GM12875 (cell line): ENCODE measurements at regions not wholly inside any gene's neighbourhood (a gene's known extent, or its start where the extent isn't known, plus 50 kb on each side); places are given as distances from the start of the nearest gene placed in this dataset.

Source experiments
- H3K4me3 ChIP-seq: one replicate; pipeline ENCODE4 v1.5.1; 2011; ENCODE audit warnings: low read depth, low read length, control low read depth
- TF ChIP-seq, protein P1 (sequence below): IDR thresholded peaks from 2 replicates; pipeline ENCODE4 v1.5.1; 2011; ENCODE audit warnings: low read depth, mild to moderate bottlenecking, control low read depth, inconsistent platforms, low read length, moderate library complexity, borderline replicate concordance; ENCODE audit not compliant: insufficient read depth

DNA sequence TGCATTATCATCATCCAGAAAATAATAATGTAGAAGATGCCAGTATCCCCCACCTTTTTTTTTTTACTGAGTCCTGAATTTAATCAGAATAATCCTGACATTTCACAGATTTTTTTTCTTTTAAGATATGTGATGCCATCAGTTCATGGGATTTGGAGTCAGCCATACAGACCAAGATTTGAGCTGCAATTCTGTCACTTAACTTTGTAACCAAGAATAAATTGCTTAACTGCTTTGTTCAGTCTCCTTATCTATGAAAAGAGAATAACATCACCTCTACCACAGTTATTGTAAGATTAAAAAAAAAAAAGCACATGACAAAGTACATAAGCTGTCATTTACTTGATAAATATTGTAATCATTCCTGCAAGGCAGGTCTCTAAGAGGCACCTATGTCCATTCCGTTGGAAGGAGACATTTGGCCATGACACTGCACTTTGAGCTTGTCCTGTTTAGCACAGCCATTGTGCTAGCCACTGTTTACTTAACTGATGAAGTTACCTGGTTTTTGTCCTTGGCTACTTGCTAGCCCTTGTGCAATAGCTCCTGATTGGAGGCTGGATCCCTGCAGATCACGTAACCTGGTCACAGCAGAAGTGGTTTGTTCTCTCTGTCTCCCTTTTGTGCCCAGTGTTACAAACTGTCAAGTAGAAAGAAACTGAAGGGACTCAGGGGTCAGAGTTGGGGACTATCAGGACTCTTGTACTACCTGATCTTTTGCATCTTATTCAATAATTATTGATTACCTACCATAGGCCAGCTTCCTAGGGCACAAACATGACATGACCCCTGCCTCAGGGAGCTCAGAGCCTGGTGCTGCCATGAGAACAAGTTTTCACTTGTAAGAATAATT lies 306.0 kb downstream of the WDR72 start:
- TF ChIP-seq, protein P1, sequence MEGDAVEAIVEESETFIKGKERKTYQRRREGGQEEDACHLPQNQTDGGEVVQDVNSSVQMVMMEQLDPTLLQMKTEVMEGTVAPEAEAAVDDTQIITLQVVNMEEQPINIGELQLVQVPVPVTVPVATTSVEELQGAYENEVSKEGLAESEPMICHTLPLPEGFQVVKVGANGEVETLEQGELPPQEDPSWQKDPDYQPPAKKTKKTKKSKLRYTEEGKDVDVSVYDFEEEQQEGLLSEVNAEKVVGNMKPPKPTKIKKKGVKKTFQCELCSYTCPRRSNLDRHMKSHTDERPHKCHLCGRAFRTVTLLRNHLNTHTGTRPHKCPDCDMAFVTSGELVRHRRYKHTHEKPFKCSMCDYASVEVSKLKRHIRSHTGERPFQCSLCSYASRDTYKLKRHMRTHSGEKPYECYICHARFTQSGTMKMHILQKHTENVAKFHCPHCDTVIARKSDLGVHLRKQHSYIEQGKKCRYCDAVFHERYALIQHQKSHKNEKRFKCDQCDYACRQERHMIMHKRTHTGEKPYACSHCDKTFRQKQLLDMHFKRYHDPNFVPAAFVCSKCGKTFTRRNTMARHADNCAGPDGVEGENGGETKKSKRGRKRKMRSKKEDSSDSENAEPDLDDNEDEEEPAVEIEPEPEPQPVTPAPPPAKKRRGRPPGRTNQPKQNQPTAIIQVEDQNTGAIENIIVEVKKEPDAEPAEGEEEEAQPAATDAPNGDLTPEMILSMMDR, result no peak
- H3K4me3 ChIP-seq, result no peak overlapping the region

DNA sequence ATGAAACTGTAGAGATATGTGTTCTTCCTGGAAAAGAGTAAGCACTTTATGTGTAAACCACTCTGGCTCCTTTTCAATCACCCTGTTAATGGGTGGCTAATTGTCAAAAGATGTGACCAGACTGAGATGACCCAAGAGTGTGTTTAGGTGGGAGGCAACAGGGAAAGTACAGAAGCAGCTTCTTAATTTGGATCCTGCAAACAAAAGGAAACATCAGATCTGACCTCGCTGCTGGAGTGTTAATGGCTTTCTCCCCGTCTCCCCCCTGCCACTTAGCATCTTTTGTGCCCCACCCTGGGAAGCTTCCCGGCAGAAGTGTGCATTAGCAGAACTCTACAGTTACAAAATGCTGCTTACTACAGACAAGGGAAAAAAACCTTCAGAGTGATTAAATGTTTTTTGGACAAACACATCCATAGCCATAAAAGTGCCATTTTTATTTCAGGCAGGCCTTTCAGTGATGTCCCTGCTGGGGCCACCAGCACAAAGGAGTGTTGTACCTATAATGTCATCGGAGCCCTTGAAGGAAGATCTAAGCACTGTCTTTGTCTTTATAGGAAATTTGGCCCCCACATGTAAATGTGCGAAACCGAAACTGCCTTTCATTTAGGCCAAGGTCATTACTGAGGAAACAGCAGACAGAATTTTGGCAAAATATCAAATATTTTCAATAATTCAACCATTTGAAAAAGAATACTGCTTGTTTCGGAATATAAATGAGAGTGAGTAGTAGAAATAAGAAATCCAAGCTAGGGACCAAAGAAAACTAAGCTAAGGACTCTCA lies 311.0 kb downstream of the WDR72 start:
- TF ChIP-seq, protein P1, result no peak
- no peak overlapping the region for H3K4me3 ChIP-seq

DNA sequence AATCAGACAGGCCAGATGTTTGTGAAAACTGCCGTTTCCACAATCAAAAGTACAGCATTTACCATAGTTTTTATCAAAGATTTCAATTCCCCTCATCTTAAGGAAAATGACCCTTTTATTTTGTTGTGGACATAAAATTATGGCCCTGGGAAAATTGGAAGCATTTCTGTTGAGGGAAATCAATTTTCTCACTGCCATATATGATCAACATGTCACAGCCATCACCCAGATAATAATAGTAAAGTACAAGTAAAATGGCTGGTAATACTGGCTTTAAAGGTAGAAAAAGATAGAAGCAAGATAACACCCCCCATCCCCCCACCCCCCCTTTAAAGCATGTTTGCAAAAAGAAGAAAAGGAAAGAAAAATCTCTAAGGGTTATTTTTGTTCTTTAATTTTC lies 311.7 kb downstream of the WDR72 start:
- TF ChIP-seq, protein P1, result no peak
- no peak overlapping the region for H3K4me3 ChIP-seq

DNA sequence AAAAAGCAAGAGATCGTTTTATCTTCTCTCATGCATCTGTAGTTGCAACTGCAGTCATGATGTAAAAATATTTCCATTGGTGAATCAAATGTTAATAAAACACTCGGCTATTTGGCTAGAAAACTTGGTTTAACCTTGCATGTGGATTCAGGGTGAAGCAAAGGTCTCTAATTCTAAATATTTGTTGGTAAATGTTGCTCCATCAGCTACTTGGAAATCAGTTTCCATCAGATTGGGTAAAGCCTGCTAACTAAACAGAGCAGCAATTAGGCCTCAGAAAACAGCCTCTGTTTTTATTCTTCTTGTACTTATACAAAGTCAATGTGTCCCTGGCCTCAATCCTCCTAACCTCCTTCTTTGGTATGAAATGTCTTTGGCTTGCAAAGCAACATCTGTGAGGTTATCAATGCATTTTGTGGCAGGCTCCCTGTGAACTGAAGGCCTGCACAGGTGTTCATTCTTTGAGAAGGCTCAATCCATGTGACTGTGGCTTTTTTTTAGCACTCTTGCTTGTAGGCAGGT lies 312.3 kb downstream of the WDR72 start:
- no peak overlapping the region for H3K4me3 ChIP-seq
- TF ChIP-seq, protein P1, result no peak

DNA sequence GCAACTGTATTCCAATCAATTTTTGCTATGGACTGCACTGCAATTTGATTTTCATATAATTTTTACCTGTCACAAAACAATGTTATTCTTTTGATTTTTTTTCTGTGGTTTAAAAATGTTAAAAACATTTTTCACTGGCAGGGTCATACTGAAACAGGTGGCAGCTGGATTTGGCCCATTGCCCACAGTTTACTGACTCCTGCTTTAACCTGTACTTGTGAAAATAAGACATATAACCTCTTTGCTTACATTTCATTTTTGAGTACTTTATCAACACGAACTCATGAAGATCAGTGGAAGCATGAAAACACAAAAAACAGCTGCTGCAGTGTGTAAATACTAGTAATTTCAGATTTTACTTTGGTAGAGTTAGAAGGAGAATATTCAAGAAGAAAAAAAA lies 313.1 kb downstream of the WDR72 start:
- no peak overlapping the region for H3K4me3 ChIP-seq

DNA sequence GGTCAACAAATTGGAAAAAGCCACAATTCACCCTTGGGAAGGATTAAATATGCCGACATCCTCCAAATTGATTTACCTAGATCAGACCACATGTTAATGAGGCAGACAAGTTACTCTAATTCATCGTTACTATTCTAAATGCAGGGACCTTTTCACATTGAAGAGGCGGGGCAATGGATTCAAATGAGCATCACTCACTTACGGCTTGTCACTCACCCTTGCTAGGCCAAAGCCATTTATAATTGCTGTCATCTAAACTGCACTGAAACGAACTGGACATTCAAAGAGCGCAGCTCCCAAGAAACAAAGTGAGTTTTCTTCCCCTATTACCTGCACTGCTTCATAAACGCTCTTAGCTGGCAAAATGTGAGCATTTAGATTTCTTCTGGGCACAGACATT lies 313.9 kb downstream of the WDR72 start:
- no peak overlapping the region for H3K4me3 ChIP-seq
- TF ChIP-seq, protein P1, result no peak

More for the DNA sequence above, 313.1 kb downstream of the WDR72 start:
- TF ChIP-seq, protein P1, result no peak
